Gastrocnemius medialis (tissue), 4 donors: ENCODE measurements at regions not wholly inside any gene's neighbourhood (a gene's known extent, or its start where the extent isn't known, plus 50 kb on each side); places are given as distances from the start of the nearest gene placed in this dataset.
"Not testable (repeated sequence)": the region's sequence is repeated elsewhere in the genome, so short reads cannot be mapped to it uniquely, and the experiment has no call there.

Source experiments
- ATAC-seq, 2 donors: fragments of 150-250 bp; one replicate each; pipeline ENCODE4 v1.9.1; 2016
- DNase-seq, 2 donors: peaks; one replicate each; pipeline ENCODE4 v3.0.0-alpha.2; 2019
- H3K27ac ChIP-seq, 4 donors: fragments of 200-600 bp; sonication (generic); 1 replicate in 1 of 4; 2 replicates in 3 of 4; pipeline ENCODE4 v1.5.1; 2016 to 2018; ENCODE audit warnings: mild to moderate bottlenecking in 2 of 4, moderate library complexity in 1 of 4
- H3K27me3 ChIP-seq, 3 donors: fragments of 200-600 bp; sonication (generic) in 2 of 3; 1 replicate in 1 of 3; 2 replicates in 2 of 3; pipeline versions ENCODE4 v1.5.1 to v1.6.0; 2016 to 2019; ENCODE audit warnings: mild to moderate bottlenecking in 1 of 3, moderate library complexity in 1 of 3
- H3K36me3 ChIP-seq, 2 donors: fragments of 200-600 bp; sonication (generic) in 1 of 2; one replicate each; pipeline ENCODE4 v1.5.1; 2017 to 2018
- H3K4me1 ChIP-seq, 2 donors: fragments of 200-600 bp; sonication (generic) in 1 of 2; one replicate each; pipeline ENCODE4 v1.5.1; 2016 to 2017; ENCODE audit warnings: mild to moderate bottlenecking in 2 of 2
- H3K4me3 ChIP-seq, 4 donors: fragments of 200-600 bp; sonication (generic) in 3 of 4; 1 replicate in 1 of 4; 2 replicates in 3 of 4; pipeline ENCODE4 v1.5.1; 2016 to 2019; ENCODE audit warnings: mild to moderate bottlenecking in 2 of 4
- H3K9me3 ChIP-seq, 3 donors: fragments of 200-600 bp; sonication (generic) in 2 of 3; 1 replicate in 1 of 3; 2 replicates in 2 of 3; pipeline ENCODE4 v1.5.1; 2016 to 2019
- POLR2A ChIP-seq, 2 donors: fragments of 450-650 bp; IDR thresholded peaks; one replicate each; pipeline ENCODE4 v1.6.1; 2017; ENCODE audit warnings: antibody characterized with exemption in 2 of 2, mild to moderate bottlenecking in 2 of 2, moderate library complexity in 2 of 2
- in situ Hi-C, 4 donors: fragments of 200-750 bp; cut with MboI; loops; one replicate each; pipeline versions ENCODE4 v1.15.0 to v1.8.0; 2017; ENCODE audit warnings: low sequenced_read_pairs in 4 of 4
- intact Hi-C: fragments of 100-400 bp; cut with DNase I; formaldehyde crosslinking; loops from one replicate; pipeline ENCODE4 v1.15.1; 2023; ENCODE audit warnings: low total_unique reads
- TF ChIP-seq, protein P1 (sequence below), 5 experiments: fragments of 450-650 bp in 3 of 5; fragments of 200-600 bp in 2 of 5; sonication (generic) in 2 of 5; IDR thresholded peaks in 4 of 5; conservative IDR thresholded peaks in 1 of 5; 1 replicate in 4 of 5; 2 replicates in 1 of 5; pipeline ENCODE4 v1.5.1; 2016 to 2019; ENCODE audit warnings: antibody characterized with exemption in 5 of 5, mild to moderate bottlenecking in 3 of 5, moderate library complexity in 3 of 5

DNA sequence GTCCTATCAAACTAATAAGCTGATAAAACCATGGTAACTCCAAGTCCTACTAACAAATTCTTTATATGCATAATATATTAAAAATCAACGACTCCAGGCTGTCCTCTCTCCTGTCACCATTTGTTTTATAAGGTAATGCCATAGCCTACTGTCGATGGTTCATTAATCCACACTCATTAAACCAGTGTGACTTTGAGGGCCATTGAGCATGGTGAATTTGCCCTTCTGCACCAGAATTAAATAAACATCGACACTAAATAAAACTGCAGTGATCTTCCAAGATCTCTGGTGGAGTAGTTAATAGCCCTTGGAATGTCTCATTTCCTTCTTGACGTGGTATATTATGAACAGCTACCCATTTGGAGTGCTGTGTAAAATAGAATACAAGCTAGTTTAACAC lies 358.5 kb downstream of the CBLN4 start:
- DNase-seq, result no peak
- no peaks in the 10 kb centered on the region for H3K27me3 ChIP-seq
- intact Hi-C loops (no loop called here), in situ Hi-C loops (no loop called here)
- no peak for TF ChIP-seq POLR2A (IDR thresholded peaks at IDR 0.05)
- TF ChIP-seq, protein P1, sequence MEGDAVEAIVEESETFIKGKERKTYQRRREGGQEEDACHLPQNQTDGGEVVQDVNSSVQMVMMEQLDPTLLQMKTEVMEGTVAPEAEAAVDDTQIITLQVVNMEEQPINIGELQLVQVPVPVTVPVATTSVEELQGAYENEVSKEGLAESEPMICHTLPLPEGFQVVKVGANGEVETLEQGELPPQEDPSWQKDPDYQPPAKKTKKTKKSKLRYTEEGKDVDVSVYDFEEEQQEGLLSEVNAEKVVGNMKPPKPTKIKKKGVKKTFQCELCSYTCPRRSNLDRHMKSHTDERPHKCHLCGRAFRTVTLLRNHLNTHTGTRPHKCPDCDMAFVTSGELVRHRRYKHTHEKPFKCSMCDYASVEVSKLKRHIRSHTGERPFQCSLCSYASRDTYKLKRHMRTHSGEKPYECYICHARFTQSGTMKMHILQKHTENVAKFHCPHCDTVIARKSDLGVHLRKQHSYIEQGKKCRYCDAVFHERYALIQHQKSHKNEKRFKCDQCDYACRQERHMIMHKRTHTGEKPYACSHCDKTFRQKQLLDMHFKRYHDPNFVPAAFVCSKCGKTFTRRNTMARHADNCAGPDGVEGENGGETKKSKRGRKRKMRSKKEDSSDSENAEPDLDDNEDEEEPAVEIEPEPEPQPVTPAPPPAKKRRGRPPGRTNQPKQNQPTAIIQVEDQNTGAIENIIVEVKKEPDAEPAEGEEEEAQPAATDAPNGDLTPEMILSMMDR (IDR thresholded peaks at IDR 0.05 in 4 of 5, conservative IDR thresholded peaks at IDR 0.05 in 1 of 5), result no peak
- H3K9me3 ChIP-seq, result no peaks in the 10 kb centered on the region
- no peak for ATAC-seq
- no peaks in the 10 kb centered on the region for H3K4me1 ChIP-seq
- H3K36me3 ChIP-seq, result no peaks in the 10 kb centered on the region
- H3K4me3 ChIP-seq, result no peak overlapping the region
- H3K27ac ChIP-seq, result no peak overlapping the region

DNA sequence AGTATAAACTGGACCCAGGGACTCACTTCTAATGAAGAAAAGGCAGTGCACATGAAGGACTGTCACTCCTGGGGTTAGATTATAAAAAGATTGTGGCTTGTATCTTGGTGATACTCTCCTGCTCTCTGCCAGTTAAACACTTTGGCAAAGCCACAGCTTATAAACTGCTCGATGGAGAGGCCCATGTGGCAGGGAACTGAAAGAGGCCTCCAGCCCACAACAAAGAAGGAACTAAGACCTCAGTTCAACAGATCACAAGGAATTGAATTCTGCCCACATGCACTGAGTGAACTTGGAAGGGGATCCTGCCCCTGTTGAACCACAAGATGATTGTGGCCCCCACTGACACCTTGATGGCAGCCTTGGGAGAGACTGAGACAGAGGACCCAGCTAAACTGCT lies 363.8 kb downstream of the CBLN4 start:
- no peaks in the 10 kb centered on the region for H3K36me3 ChIP-seq
- DNase-seq, result no peak
- no peaks in the 10 kb centered on the region for H3K27me3 ChIP-seq
- no peak for ATAC-seq
- no peak overlapping the region for H3K27ac ChIP-seq
- intact Hi-C loops (no loop called here), in situ Hi-C loops (no loop called here)
- no peaks in the 10 kb centered on the region for H3K9me3 ChIP-seq
- TF ChIP-seq, protein P1 (IDR thresholded peaks at IDR 0.05 in 4 of 5, conservative IDR thresholded peaks at IDR 0.05 in 1 of 5), result no peak
- TF ChIP-seq POLR2A (IDR thresholded peaks at IDR 0.05), result no peak
- H3K4me3 ChIP-seq, result no peak overlapping the region
- H3K4me1 ChIP-seq, result no peaks in the 10 kb centered on the region

DNA sequence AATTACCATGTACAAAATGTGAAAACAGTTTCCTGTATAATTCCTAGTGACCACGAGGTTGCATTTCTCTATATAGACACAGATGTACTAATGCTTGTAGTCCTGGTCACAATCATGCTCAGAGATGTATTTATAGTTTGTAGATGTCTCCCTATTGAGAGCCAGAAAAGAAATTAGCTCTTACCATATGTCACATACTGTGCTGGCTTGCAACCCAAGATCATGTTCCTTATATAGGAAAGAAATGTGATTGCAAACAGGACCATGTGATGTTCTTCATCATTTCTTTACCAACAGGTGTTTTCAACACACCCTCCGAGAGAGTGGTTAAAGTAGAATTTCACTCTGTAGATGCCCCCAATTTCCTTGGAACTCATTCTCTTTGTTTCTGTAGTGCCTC lies 369.4 kb downstream of the CBLN4 start:
- no peak for TF ChIP-seq POLR2A (IDR thresholded peaks at IDR 0.05)
- TF ChIP-seq, protein P1 (IDR thresholded peaks at IDR 0.05 in 4 of 5, conservative IDR thresholded peaks at IDR 0.05 in 1 of 5), result no peak
- Histone ChIP-seq H3K4me3 (no peak overlapping the region), H3K27me3 (no peaks in the 10 kb centered on the region), H3K4me1 (no peaks in the 10 kb centered on the region), H3K27ac (no peak overlapping the region), H3K9me3 (no peaks in the 10 kb centered on the region), H3K36me3 (no peaks in the 10 kb centered on the region)
- DNase-seq (no peak), ATAC-seq (no peak)
- in situ Hi-C loops (no loop called here), intact Hi-C loops (no loop called here)

DNA sequence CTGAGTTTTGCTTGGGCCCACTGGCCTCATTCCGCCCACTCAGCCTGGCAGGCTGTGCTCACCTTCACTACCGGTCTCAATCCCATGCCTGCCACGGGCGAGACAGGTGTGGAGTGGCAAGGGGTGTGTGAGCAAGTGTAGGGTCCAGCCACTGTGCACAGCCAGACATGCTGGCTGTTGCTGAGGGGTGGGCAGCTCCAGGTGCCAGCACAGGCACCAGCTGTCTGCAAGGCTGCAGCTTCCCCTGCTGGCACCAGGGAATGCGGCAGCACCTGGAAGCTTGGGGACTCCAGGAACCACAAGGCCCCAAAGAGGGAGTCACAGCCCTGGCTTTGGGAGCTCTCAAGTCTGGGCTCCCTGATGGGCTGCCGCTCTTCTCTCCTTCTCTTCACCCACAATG lies 372.7 kb downstream of the CBLN4 start:
- ATAC-seq, result no peak
- Histone ChIP-seq H3K4me1 (no peaks in the 10 kb centered on the region), H3K9me3 (no peaks in the 10 kb centered on the region), H3K27me3 (no peaks in the 10 kb centered on the region), H3K27ac (no peak overlapping the region), H3K4me3 (no peak overlapping the region), H3K36me3 (no peaks in the 10 kb centered on the region)
- no peak for DNase-seq
- intact Hi-C loops, result no loop called here
- TF ChIP-seq POLR2A (IDR thresholded peaks at IDR 0.05), result no peak
- TF ChIP-seq, protein P1 (IDR thresholded peaks at IDR 0.05 in 4 of 5, conservative IDR thresholded peaks at IDR 0.05 in 1 of 5), result no peak
- in situ Hi-C loops, result no loop called here

DNA sequence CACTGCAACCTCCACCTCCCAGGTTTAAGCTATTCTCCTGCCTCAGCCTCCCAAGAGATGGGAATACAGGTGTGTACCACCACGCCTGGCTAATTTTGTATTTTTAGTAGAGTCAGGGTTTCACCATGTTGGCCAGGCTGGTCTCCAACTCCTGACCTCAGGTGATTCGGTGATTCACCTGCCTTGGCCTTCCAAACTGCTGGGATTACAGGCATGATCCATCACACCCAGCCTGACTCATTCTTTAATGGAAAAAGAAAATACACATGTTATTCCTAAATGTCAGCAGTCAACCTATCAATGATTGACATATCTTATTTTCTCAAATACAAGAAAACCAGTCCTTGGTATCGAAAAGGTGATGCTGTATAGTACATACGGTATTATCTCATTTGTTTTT lies 376.2 kb downstream of the CBLN4 start:
- in situ Hi-C loops, intact Hi-C loops, H3K36me3 ChIP-seq, H3K4me3 ChIP-seq, H3K9me3 ChIP-seq, DNase-seq, H3K27ac ChIP-seq, ATAC-seq, H3K4me1 ChIP-seq, H3K27me3 ChIP-seq: not testable (repeated sequence)
